ENCODE measurements at regions not wholly inside any gene's neighbourhood (a gene's known extent, or its start where the extent isn't known, plus 50 kb on each side); places are given as distances from the start of the nearest gene placed in this dataset.

GRCh38 chr7:153641199-153641598, 411.0 kb upstream of the DPP6 start:
- no peak overlapping the region for H3K4me3 ChIP-seq
- ATAC-seq (ENCODE audit: low FRiP score in 2 of 2) (no peak), DNase-seq (no peak)
- no peaks in the 10 kb centered on the region for H3K36me3 ChIP-seq
- no peaks in the 10 kb centered on the region for H3K4me1 ChIP-seq
- H3K27me3 ChIP-seq: no peaks in the 10 kb centered on the region
- no peak overlapping the region for H3K27ac ChIP-seq
- TF ChIP-seq POLR2A (IDR thresholded peaks at IDR 0.05): no peak
- no peak for TF ChIP-seq EP300 (IDR thresholded peaks at IDR 0.05)
- TF ChIP-seq, protein P1, sequence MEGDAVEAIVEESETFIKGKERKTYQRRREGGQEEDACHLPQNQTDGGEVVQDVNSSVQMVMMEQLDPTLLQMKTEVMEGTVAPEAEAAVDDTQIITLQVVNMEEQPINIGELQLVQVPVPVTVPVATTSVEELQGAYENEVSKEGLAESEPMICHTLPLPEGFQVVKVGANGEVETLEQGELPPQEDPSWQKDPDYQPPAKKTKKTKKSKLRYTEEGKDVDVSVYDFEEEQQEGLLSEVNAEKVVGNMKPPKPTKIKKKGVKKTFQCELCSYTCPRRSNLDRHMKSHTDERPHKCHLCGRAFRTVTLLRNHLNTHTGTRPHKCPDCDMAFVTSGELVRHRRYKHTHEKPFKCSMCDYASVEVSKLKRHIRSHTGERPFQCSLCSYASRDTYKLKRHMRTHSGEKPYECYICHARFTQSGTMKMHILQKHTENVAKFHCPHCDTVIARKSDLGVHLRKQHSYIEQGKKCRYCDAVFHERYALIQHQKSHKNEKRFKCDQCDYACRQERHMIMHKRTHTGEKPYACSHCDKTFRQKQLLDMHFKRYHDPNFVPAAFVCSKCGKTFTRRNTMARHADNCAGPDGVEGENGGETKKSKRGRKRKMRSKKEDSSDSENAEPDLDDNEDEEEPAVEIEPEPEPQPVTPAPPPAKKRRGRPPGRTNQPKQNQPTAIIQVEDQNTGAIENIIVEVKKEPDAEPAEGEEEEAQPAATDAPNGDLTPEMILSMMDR (IDR thresholded peaks at IDR 0.05): no peak
- TF ChIP-seq POLR2AphosphoS5 (IDR thresholded peaks at IDR 0.05): no peak
- 58 to 67% methylated on average over 4 of the region's 4 CpGs for WGBS, 2 donors
- peaks cover 0 to 9% (median 0%) of the 10 kb centered on the region in 4 donors for H3K9me3 ChIP-seq

- H3K4me3 ChIP-seq: no peak overlapping the region
- peaks cover 0 to 9% (median 0%) of the 10 kb centered on the region in 4 donors for H3K9me3 ChIP-seq
- TF ChIP-seq EP300 (IDR thresholded peaks at IDR 0.05) (no peak), POLR2AphosphoS5 (IDR thresholded peaks at IDR 0.05) (no peak), POLR2A (IDR thresholded peaks at IDR 0.05) (no peak)
- TF ChIP-seq, protein P1 (IDR thresholded peaks at IDR 0.05): no peak
- no peak for DNase-seq
- no peak for ATAC-seq (ENCODE audit: low FRiP score in 2 of 2)
- no peaks in the 10 kb centered on the region for H3K27me3 ChIP-seq
- no peaks in the 10 kb centered on the region for H3K36me3 ChIP-seq
- H3K4me1 ChIP-seq: no peaks in the 10 kb centered on the region
- no peak overlapping the region for H3K27ac ChIP-seq
These were observed 409.2 kb upstream of the DPP6 start for GRCh38 chr7:153642989-153643388.

- DNase-seq (no peak), ATAC-seq (ENCODE audit: low FRiP score in 2 of 2) (no peak)
- Histone ChIP-seq H3K27ac (no peak overlapping the region), H3K9me3 (peaks cover 0 to 11% (median 2%) of the 10 kb centered on the region in 4 donors), H3K27me3 (no peaks in the 10 kb centered on the region), H3K4me1 (no peaks in the 10 kb centered on the region), H3K4me3 (no peak overlapping the region), H3K36me3 (no peaks in the 10 kb centered on the region)
- TF ChIP-seq, protein P1 (IDR thresholded peaks at IDR 0.05): no peak
- TF ChIP-seq EP300 (IDR thresholded peaks at IDR 0.05) (no peak), POLR2AphosphoS5 (IDR thresholded peaks at IDR 0.05) (no peak), POLR2A (IDR thresholded peaks at IDR 0.05) (no peak)
- 53 to 57% methylated on average over 5 to 7 of the region's 7 CpGs for WGBS, 2 donors
These were observed 394.9 kb upstream of the DPP6 start for GRCh38 chr7:153657182-153657800.

DNA sequence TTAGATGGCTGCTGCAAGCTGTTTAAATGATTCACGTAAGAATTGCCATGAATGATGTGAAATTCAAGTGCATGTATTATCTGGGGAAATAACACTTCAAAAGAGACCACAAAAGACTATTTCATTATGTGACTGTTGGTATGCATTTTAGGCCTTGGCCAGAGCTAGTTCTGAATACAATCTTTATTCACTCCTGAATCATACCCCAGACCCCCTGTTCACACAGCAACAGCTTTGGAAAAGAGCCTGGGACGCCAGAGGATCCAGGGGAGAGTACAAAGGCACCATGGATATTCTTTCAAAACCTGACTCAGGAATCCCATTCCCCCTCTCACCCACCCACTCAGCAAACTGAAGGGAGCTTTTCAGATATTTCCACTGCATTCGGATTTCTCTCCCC, 377.1 kb upstream of the DPP6 start:
- TF ChIP-seq, protein P1 (IDR thresholded peaks at IDR 0.05): no peak
- TF ChIP-seq POLR2A (IDR thresholded peaks at IDR 0.05): no peak
- TF ChIP-seq EP300 (IDR thresholded peaks at IDR 0.05): no peak
- no peak for TF ChIP-seq POLR2AphosphoS5 (IDR thresholded peaks at IDR 0.05)
- Histone ChIP-seq H3K36me3 (no peaks in the 10 kb centered on the region), H3K27me3 (no peaks in the 10 kb centered on the region), H3K4me1 (no peaks in the 10 kb centered on the region), H3K27ac (no peak overlapping the region), H3K4me3 (no peak overlapping the region), H3K9me3 (no peaks in the 10 kb centered on the region)
- 61 to 63% methylated on average over 3 of the region's 3 CpGs for WGBS, 2 donors
- ATAC-seq (ENCODE audit: low FRiP score in 2 of 2) (no peak), DNase-seq (no peak)

- no peak for ATAC-seq (ENCODE audit: low FRiP score in 2 of 2)
- no peaks in the 10 kb centered on the region for H3K9me3 ChIP-seq
- no peak overlapping the region for H3K4me3 ChIP-seq
- no peaks in the 10 kb centered on the region for H3K27me3 ChIP-seq
- no peaks in the 10 kb centered on the region for H3K36me3 ChIP-seq
- WGBS, 2 donors: 63 to 66% methylated on average over 3 of the region's 3 CpGs
- no peak for DNase-seq
- H3K4me1 ChIP-seq: no peaks in the 10 kb centered on the region
- TF ChIP-seq POLR2AphosphoS5 (IDR thresholded peaks at IDR 0.05) (no peak), EP300 (IDR thresholded peaks at IDR 0.05) (no peak), POLR2A (IDR thresholded peaks at IDR 0.05) (no peak)
- TF ChIP-seq, protein P1 (IDR thresholded peaks at IDR 0.05): no peak
- H3K27ac ChIP-seq: no peak overlapping the region
These were observed 369.6 kb upstream of the DPP6 start for GRCh38 chr7:153682628-153683027.
